GM12892 (cell line): ENCODE measurements at regions not wholly inside any gene's neighbourhood (a gene's known extent, or its start where the extent isn't known, plus 50 kb on each side); places are given as distances from the start of the nearest gene placed in this dataset.

ENCODE experiments used
- POLR2A ChIP-seq: IDR thresholded peaks from 2 replicates; pipeline ENCODE4 v1.6.1; 2011; ENCODE audit warnings: low read depth, low read length, control low read depth
- POLR2AphosphoS5 ChIP-seq: IDR thresholded peaks from 2 replicates; pipeline ENCODE4 v1.6.1; 2011; ENCODE audit warnings: low read depth, low read length, control low read depth
- TAF1 ChIP-seq: IDR thresholded peaks from 2 replicates; pipeline ENCODE4 v1.6.1; 2011; ENCODE audit warnings: low read depth, mild to moderate bottlenecking, control low read depth, low read length, borderline replicate concordance

DNA sequence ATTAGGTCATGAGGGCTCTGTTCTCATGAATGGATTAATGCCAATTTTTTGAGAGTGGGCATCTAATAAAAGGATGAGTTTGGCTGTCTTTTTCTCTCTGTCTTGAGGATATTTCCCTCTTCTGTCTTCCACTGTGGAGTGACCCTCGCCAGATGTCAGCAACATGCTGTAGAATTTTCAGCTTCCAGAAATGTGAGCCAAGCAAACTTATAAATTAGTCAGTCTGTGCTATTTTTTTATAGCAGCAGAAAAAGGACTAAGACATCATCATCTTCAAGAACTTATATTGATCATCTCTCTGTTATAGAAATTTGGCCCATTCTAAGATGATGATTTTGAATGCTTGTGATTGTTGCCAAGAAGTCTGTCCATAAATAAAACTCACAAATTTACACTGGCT is 431.4 kb downstream of the FGF9 start:
- TF ChIP-seq POLR2A (no peak), POLR2AphosphoS5 (no peak), TAF1 (no peak)
